Endodermal cell (in vitro differentiated cells): ENCODE measurements at regions not wholly inside any gene's neighbourhood (a gene's known extent, or its start where the extent isn't known, plus 50 kb on each side); places are given as distances from the start of the nearest gene placed in this dataset.

ENCODE experiments used
- DNase-seq: peaks from one replicate; pipeline ENCODE4 v3.0.0-alpha.2; 2017
- H3K27ac ChIP-seq: 2 replicates; pipeline ENCODE4 v1.5.1; 2013; ENCODE audit warnings: mild to moderate bottlenecking, low read depth, low read length, moderate library complexity
- H3K27me3 ChIP-seq: 2 replicates; pipeline ENCODE4 v1.6.1; 2013; ENCODE audit warnings: mild to moderate bottlenecking, low read length, moderate library complexity; ENCODE audit not compliant: insufficient read depth, control insufficient read depth, poor library complexity, severe bottlenecking
- H3K36me3 ChIP-seq: 2 replicates; pipeline ENCODE4 v1.7.0; 2013; ENCODE audit warnings: mild to moderate bottlenecking, low read length, moderate library complexity; ENCODE audit not compliant: control insufficient read depth, insufficient read depth
- H3K4me1 ChIP-seq: one replicate; pipeline ENCODE4 v1.7.0; 2013; ENCODE audit warnings: low read length; ENCODE audit not compliant: control insufficient read depth, insufficient read depth
- H3K4me3 ChIP-seq: 2 replicates; pipeline ENCODE4 v1.5.1; 2013; ENCODE audit warnings: mild to moderate bottlenecking, low read length, moderate library complexity
- H3K9ac ChIP-seq: 2 replicates; pipeline ENCODE4 v1.6.1; 2013; ENCODE audit warnings: mild to moderate bottlenecking, low read length, moderate library complexity; ENCODE audit not compliant: poor library complexity, severe bottlenecking; ENCODE audit errors: extremely low read depth
- H3K9me3 ChIP-seq: 2 replicates; pipeline ENCODE4 v1.6.1; 2013; ENCODE audit warnings: mild to moderate bottlenecking, low read length, moderate library complexity; ENCODE audit not compliant: control insufficient read depth
- H3K27ac Mint-ChIP-seq: 2 replicates; pipeline ENCODE4 v1.8.0; 2020; ENCODE audit warnings: mixed read lengths
- H3K27me3 Mint-ChIP-seq: 2 replicates; pipeline ENCODE4 v1.8.0; 2021; ENCODE audit warnings: mild to moderate bottlenecking, mixed read lengths; ENCODE audit not compliant: insufficient read depth
- H3K36me3 Mint-ChIP-seq: 2 replicates; pipeline ENCODE4 v1.8.0; 2020; ENCODE audit warnings: low read depth, mixed read lengths
- H3K4me1 Mint-ChIP-seq: 2 replicates; pipeline ENCODE4 v1.8.0; 2020; ENCODE audit warnings: mixed read lengths
- H3K4me3 Mint-ChIP-seq: 2 replicates; pipeline ENCODE4 v1.8.0; 2020; ENCODE audit warnings: mild to moderate bottlenecking, moderate library complexity, mixed read lengths
- H3K9me3 Mint-ChIP-seq: 2 replicates; pipeline ENCODE4 v1.8.0; 2020; ENCODE audit warnings: mild to moderate bottlenecking, mixed read lengths
- CTCF ChIP-seq: fragments of 200-600 bp; sonication (generic); conservative IDR thresholded peaks from 2 replicates; pipeline ENCODE4 v1.5.0; 2021; ENCODE audit warnings: antibody characterized with exemption, mild to moderate bottlenecking
- WGBS, 2 experiments: methylation state at CpG; one replicate each; pipeline versions ENCODE4 v1.1.5 to v1.1.7; 2013; ENCODE audit warnings: missing lambda C conversion rate in 2 of 2, mixed read lengths in 1 of 2; ENCODE audit not compliant: insufficient coverage in 1 of 2, insufficient read length in 1 of 2; 5-methylcytosine and 5-hydroxymethylcytosine counted together

GRCh38 chr15:29418178-29418577 lies 148.6 kb upstream of the NSMCE3 start:
- H3K36me3 Mint-ChIP-seq: no peaks in the 10 kb centered on the region
- no peak for TF ChIP-seq CTCF
- Histone ChIP-seq H3K27ac (no peak overlapping the region), H3K9ac (no peak overlapping the region), H3K4me3 (no peak overlapping the region), H3K36me3 (no peaks in the 10 kb centered on the region), H3K27me3 (no peaks in the 10 kb centered on the region), H3K9me3 (no peaks in the 10 kb centered on the region), H3K4me1 (no peaks in the 10 kb centered on the region)
- no peak overlapping the region for H3K4me3 Mint-ChIP-seq
- no peak for DNase-seq
- H3K9me3 Mint-ChIP-seq: peaks cover 5% of the 10 kb centered on the region
- WGBS, 2 experiments: 95 to 100% methylated on average over 4 of the region's 4 CpGs
- H3K27ac Mint-ChIP-seq: peak overlapping the region; percentile 3
- H3K4me1 Mint-ChIP-seq: peaks cover 27% of the 10 kb centered on the region
- no peaks in the 10 kb centered on the region for H3K27me3 Mint-ChIP-seq

GRCh38 chr15:29411299-29411698 lies 141.7 kb upstream of the NSMCE3 start:
- H3K27me3 Mint-ChIP-seq: no peaks in the 10 kb centered on the region
- no peak for TF ChIP-seq CTCF

GRCh38 chr15:29410338-29410737 lies 140.7 kb upstream of the NSMCE3 start:
- no peak overlapping the region for H3K27ac Mint-ChIP-seq
- no peak overlapping the region for H3K4me3 Mint-ChIP-seq
- H3K27me3 Mint-ChIP-seq: no peaks in the 10 kb centered on the region
- no peak overlapping the region for H3K9ac ChIP-seq
- no peaks in the 10 kb centered on the region for H3K36me3 Mint-ChIP-seq
- WGBS, 2 experiments: 74 to 77% methylated on average over 8 to 9 of the region's 9 CpGs
- no peak overlapping the region for H3K27ac ChIP-seq
- DNase-seq: peak; percentile 55
- no peaks in the 10 kb centered on the region for H3K4me1 ChIP-seq
- H3K27me3 ChIP-seq: no peaks in the 10 kb centered on the region
- no peak overlapping the region for H3K4me3 ChIP-seq
- H3K4me1 Mint-ChIP-seq: peaks cover 10% of the 10 kb centered on the region
- TF ChIP-seq CTCF: no peak
- H3K36me3 ChIP-seq: no peaks in the 10 kb centered on the region
- H3K9me3 Mint-ChIP-seq: no peaks in the 10 kb centered on the region
- no peaks in the 10 kb centered on the region for H3K9me3 ChIP-seq

More at GRCh38 chr15:29411299-29411698, 141.7 kb upstream of the NSMCE3 start:
- Mint-ChIP-seq H3K9me3 (peaks cover 3% of the 10 kb centered on the region), H3K4me1 (peaks cover 10% of the 10 kb centered on the region), H3K27ac (no peak overlapping the region), H3K4me3 (no peak overlapping the region), H3K36me3 (no peaks in the 10 kb centered on the region)
- no peak for DNase-seq
- Histone ChIP-seq H3K27ac (no peak overlapping the region), H3K9me3 (no peaks in the 10 kb centered on the region), H3K9ac (no peak overlapping the region), H3K4me3 (no peak overlapping the region), H3K27me3 (no peaks in the 10 kb centered on the region), H3K36me3 (no peaks in the 10 kb centered on the region), H3K4me1 (no peaks in the 10 kb centered on the region)
- WGBS, 2 experiments: 91 to 100% methylated on average over 2 to 3 of the region's 3 CpGs
